Caco-2 (cell line): ENCODE measurements at regions not wholly inside any gene's neighbourhood (a gene's known extent, or its start where the extent isn't known, plus 50 kb on each side); places are given as distances from the start of the nearest gene placed in this dataset.

ENCODE experiments used
- BruUV-seq: library from RNA; stranded (reverse); fragments of 400-500 nt; replicated peaks from 2 replicates; lab custom pipeline; 2021; lab: Mats Ljungman, UMichigan
- CTCF ChIA-PET: fragments of 300-600 bp; sonication (Branson Sonifier 250); formaldehyde crosslinking; loops from one replicate; lab custom pipeline; 2022; ENCODE audit warnings: antibody characterized with exemption; lab: Charles Lee
- POLR2A ChIA-PET: fragments of 300-600 bp; sonication (Branson Sonifier 250); formaldehyde crosslinking; loops from one replicate; lab custom pipeline; 2022; ENCODE audit warnings: antibody characterized with exemption; lab: Charles Lee
- DNase-seq, 2 experiments: peaks; one replicate each; pipeline versions ENCODE4 v3.0.0 to v3.0.0-alpha.2; 2020 to 2022
- H3K27me3 ChIP-seq: replicated peaks from 2 replicates; pipeline ENCODE4 v1.6.0; 2011; ENCODE audit warnings: low read length; ENCODE audit not compliant: control insufficient read depth, insufficient read depth
- H3K36me3 ChIP-seq: 2 replicates; pipeline ENCODE4 v1.5.1; 2011; ENCODE audit warnings: low read length; ENCODE audit not compliant: control insufficient read depth, insufficient read depth
- H3K4me1 ChIP-seq: fragments of 250-450 bp; sonication (Bioruptor Pico); 2 replicates; pipeline ENCODE4 v1.5.1; 2020; ENCODE audit warnings: mild to moderate bottlenecking
- H3K4me3 ChIP-seq: 2 replicates; pipeline ENCODE4 v1.5.1; 2011; ENCODE audit warnings: low read depth, mild to moderate bottlenecking, control low read depth, low read length
- H3K9me3 ChIP-seq: fragments of 250-450 bp; sonication (Bioruptor Pico); 2 replicates; pipeline ENCODE4 v1.5.1; 2020; ENCODE audit warnings: mild to moderate bottlenecking, moderate library complexity
- H3K27ac Mint-ChIP-seq: one replicate; pipeline ENCODE4 v1.8.0; 2022; ENCODE audit warnings: mixed read lengths; ENCODE audit not compliant: unreplicated experiment
- H3K27me3 Mint-ChIP-seq: one replicate; pipeline ENCODE4 v1.8.0; 2022; ENCODE audit warnings: mixed read lengths; ENCODE audit not compliant: insufficient read depth, unreplicated experiment
- H3K36me3 Mint-ChIP-seq: one replicate; pipeline ENCODE4 v1.8.0; 2022; ENCODE audit warnings: mild to moderate bottlenecking, mixed read lengths; ENCODE audit not compliant: insufficient read depth, unreplicated experiment
- H3K4me1 Mint-ChIP-seq: one replicate; pipeline ENCODE4 v1.8.0; 2022; ENCODE audit warnings: low read depth, mixed read lengths; ENCODE audit not compliant: unreplicated experiment
- H3K4me3 Mint-ChIP-seq: one replicate; pipeline ENCODE4 v1.8.0; 2022; ENCODE audit warnings: mild to moderate bottlenecking, moderate library complexity, mixed read lengths; ENCODE audit not compliant: unreplicated experiment
- H3K9me3 Mint-ChIP-seq: one replicate; pipeline ENCODE4 v1.8.0; 2022; ENCODE audit warnings: mixed read lengths; ENCODE audit not compliant: unreplicated experiment
- intact Hi-C: fragments of 100-400 bp; cut with micrococcal nuclease; formaldehyde crosslinking; loops from one replicate; pipeline ENCODE4 v1.10.0; 2022; ENCODE audit not compliant: unreplicated experiment
- TF ChIP-seq, protein P1 (sequence below), 2 experiments: fragments of 200-600 bp in 1 of 2; IDR thresholded peaks; 1 replicate in 1 of 2; 2 replicates in 1 of 2; pipeline versions ENCODE4 v1.5.1 to v1.8.0; 2011 to 2022; ENCODE audit warnings: antibody characterized with exemption in 1 of 2, control low read depth in 1 of 2, inconsistent platforms in 1 of 2, low read depth in 1 of 2, low read length in 1 of 2, mild to moderate bottlenecking in 1 of 2, moderate library complexity in 1 of 2; ENCODE audit not compliant: insufficient read depth in 1 of 2, severe bottlenecking in 1 of 2, unreplicated experiment in 1 of 2

- H3K9me3 Mint-ChIP-seq, result no peaks in the 10 kb centered on the region
- POLR2A ChIA-PET, result no interaction called here
- intact Hi-C loops, result no loop called here
Measured at GRCh38 chr6:115668781-115669180, 391.9 kb downstream of the FRK start.

GRCh38 chr6:115668211-115668610, 392.5 kb downstream of the FRK start:
- Mint-ChIP-seq H3K27ac (no peak overlapping the region), H3K27me3 (peaks cover 9% of the 10 kb centered on the region), H3K9me3 (no peaks in the 10 kb centered on the region), H3K4me3 (no peak overlapping the region), H3K4me1 (no peaks in the 10 kb centered on the region), H3K36me3 (no peaks in the 10 kb centered on the region)
- TF ChIP-seq, protein P1, sequence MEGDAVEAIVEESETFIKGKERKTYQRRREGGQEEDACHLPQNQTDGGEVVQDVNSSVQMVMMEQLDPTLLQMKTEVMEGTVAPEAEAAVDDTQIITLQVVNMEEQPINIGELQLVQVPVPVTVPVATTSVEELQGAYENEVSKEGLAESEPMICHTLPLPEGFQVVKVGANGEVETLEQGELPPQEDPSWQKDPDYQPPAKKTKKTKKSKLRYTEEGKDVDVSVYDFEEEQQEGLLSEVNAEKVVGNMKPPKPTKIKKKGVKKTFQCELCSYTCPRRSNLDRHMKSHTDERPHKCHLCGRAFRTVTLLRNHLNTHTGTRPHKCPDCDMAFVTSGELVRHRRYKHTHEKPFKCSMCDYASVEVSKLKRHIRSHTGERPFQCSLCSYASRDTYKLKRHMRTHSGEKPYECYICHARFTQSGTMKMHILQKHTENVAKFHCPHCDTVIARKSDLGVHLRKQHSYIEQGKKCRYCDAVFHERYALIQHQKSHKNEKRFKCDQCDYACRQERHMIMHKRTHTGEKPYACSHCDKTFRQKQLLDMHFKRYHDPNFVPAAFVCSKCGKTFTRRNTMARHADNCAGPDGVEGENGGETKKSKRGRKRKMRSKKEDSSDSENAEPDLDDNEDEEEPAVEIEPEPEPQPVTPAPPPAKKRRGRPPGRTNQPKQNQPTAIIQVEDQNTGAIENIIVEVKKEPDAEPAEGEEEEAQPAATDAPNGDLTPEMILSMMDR (IDR thresholded peaks at IDR 0.05; ENCODE audit: insufficient read depth in 1 of 2, low read depth in 1 of 2, low read length in 1 of 2, severe bottlenecking in 1 of 2, unreplicated experiment in 1 of 2), result no peak
- CTCF ChIA-PET, result no interaction called here
- no TSS peak for BruUV-seq
- POLR2A ChIA-PET, result no interaction called here
- no peak for DNase-seq
- intact Hi-C loops, result no loop called here
- H3K27me3 ChIP-seq, result no peaks in the 10 kb centered on the region
- H3K4me3 ChIP-seq, result no peak overlapping the region
- H3K36me3 ChIP-seq, result no peaks in the 10 kb centered on the region
- H3K4me1 ChIP-seq, result no peaks in the 10 kb centered on the region
- no peaks in the 10 kb centered on the region for H3K9me3 ChIP-seq

More at GRCh38 chr6:115668781-115669180, 391.9 kb downstream of the FRK start:
- H3K4me1 Mint-ChIP-seq, result no peaks in the 10 kb centered on the region
- BruUV-seq, result no TSS peak
- H3K27ac Mint-ChIP-seq, result no peak overlapping the region
- Histone ChIP-seq H3K27me3 (no peaks in the 10 kb centered on the region), H3K36me3 (no peaks in the 10 kb centered on the region), H3K4me1 (no peaks in the 10 kb centered on the region), H3K4me3 (no peak overlapping the region), H3K9me3 (no peaks in the 10 kb centered on the region)
- peaks cover 9% of the 10 kb centered on the region for H3K27me3 Mint-ChIP-seq
- H3K4me3 Mint-ChIP-seq, result no peak overlapping the region
- CTCF ChIA-PET, result no interaction called here
- no peaks in the 10 kb centered on the region for H3K36me3 Mint-ChIP-seq
- TF ChIP-seq, protein P1 (IDR thresholded peaks at IDR 0.05; ENCODE audit: insufficient read depth in 1 of 2, low read depth in 1 of 2, low read length in 1 of 2, severe bottlenecking in 1 of 2, unreplicated experiment in 1 of 2), result no peak
- DNase-seq, result no peak

DNA sequence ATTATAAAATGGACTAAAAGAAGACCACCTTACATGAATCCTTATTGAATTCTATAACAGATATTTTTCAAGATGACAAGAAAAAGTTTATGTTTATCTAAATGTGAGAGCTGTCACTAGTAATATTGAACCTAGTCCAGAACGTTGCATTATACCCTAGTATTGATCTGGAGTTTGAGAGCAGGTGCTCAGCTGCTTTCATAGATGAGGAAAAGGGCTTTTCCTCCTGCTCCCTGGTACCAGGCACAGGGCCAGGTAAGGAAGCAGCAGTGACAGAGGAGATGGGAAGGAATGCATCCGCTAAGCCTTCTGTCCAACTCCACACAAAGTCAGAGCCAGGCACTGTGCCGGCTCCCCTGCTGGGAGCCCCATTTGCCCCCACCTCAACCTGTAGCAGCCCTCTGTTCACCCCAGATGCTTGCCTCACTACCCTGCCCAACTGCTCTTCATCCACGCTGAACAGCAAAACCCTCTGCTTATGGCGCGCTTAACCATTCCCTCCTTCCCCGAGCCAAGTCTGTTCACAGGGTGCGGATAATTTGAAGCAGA, 393.1 kb downstream of the FRK start:
- Histone ChIP-seq H3K4me3 (no peak overlapping the region), H3K36me3 (no peaks in the 10 kb centered on the region), H3K27me3 (no peaks in the 10 kb centered on the region), H3K4me1 (no peaks in the 10 kb centered on the region), H3K9me3 (no peaks in the 10 kb centered on the region)
- Mint-ChIP-seq H3K27ac (no peak overlapping the region), H3K36me3 (no peaks in the 10 kb centered on the region), H3K9me3 (no peaks in the 10 kb centered on the region), H3K4me1 (no peaks in the 10 kb centered on the region), H3K27me3 (peaks cover 9% of the 10 kb centered on the region), H3K4me3 (no peak overlapping the region)
- ChIA-PET POLR2A (no interaction called here), CTCF (no interaction called here)
- DNase-seq, result no peak
- TF ChIP-seq, protein P1 (IDR thresholded peaks at IDR 0.05; ENCODE audit: insufficient read depth in 1 of 2, low read depth in 1 of 2, low read length in 1 of 2, severe bottlenecking in 1 of 2, unreplicated experiment in 1 of 2), result no peak
- BruUV-seq, result no TSS peak
- intact Hi-C loops, result no loop called here
